ENCODE measurements at regions not wholly inside any gene's neighbourhood (a gene's known extent, or its start where the extent isn't known, plus 50 kb on each side); places are given as distances from the start of the nearest gene placed in this dataset.
"Not testable (repeated sequence)": the region's sequence is repeated elsewhere in the genome, so short reads cannot be mapped to it uniquely, and the experiment has no call there.

DNA sequence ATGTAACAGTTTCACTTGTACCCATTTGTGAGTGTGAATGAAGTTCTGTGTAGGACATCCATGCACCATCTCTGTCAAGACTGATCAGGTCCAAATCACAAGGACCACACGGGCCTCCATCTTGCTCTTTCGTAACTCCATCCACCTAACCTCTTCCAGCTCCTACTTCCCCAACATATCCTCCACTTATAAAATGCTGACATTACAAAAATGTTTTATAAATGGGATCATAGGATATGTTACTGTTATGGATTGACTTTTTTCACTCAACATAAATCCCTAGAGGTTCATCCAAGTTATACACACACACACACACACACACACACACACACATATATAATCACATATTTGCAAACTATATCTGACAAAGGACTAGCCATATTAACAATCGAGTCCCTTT, 476.8 kb downstream of the ZNF516 start:
- TF ChIP-seq, protein P1, sequence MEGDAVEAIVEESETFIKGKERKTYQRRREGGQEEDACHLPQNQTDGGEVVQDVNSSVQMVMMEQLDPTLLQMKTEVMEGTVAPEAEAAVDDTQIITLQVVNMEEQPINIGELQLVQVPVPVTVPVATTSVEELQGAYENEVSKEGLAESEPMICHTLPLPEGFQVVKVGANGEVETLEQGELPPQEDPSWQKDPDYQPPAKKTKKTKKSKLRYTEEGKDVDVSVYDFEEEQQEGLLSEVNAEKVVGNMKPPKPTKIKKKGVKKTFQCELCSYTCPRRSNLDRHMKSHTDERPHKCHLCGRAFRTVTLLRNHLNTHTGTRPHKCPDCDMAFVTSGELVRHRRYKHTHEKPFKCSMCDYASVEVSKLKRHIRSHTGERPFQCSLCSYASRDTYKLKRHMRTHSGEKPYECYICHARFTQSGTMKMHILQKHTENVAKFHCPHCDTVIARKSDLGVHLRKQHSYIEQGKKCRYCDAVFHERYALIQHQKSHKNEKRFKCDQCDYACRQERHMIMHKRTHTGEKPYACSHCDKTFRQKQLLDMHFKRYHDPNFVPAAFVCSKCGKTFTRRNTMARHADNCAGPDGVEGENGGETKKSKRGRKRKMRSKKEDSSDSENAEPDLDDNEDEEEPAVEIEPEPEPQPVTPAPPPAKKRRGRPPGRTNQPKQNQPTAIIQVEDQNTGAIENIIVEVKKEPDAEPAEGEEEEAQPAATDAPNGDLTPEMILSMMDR (IDR thresholded peaks at IDR 0.05; ENCODE audit: unreplicated experiment), result no peak
- Mint-ChIP-seq H3K27me3 (ENCODE audit: unreplicated experiment) (peaks cover 1% of the 10 kb centered on the region), H3K4me3 (ENCODE audit: unreplicated experiment) (no peak overlapping the region), H3K27ac (ENCODE audit: unreplicated experiment) (no peak overlapping the region), H3K9me3 (ENCODE audit: unreplicated experiment) (no peaks in the 10 kb centered on the region), H3K4me1 (ENCODE audit: unreplicated experiment) (no peaks in the 10 kb centered on the region), H3K36me3 (ENCODE audit: low read depth, unreplicated experiment) (no peaks in the 10 kb centered on the region)
- no peak for DNase-seq (ENCODE audit: low spot score)

DNA sequence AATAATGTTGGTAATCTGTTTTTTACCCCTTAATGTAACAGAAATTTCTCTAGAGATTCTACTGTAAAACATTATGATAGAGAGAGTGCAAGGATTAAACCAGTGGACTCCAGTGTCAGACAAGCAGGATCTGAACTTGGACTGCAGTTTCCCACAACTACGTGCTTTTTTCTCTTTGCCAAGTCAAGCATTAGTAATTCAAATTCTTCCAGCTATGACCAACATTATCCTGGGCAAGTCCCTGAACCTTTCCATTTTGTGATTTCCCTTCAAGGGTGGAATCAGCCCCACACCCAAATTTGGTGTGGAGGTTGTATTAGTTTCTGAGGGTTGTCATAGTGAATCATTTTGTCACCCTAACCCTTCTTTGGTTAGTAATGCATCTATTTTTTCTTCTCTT, 482.0 kb downstream of the ZNF516 start:
- Mint-ChIP-seq H3K4me3 (ENCODE audit: unreplicated experiment) (no peak overlapping the region), H3K9me3 (ENCODE audit: unreplicated experiment) (no peaks in the 10 kb centered on the region), H3K27ac (ENCODE audit: unreplicated experiment) (no peak overlapping the region), H3K27me3 (ENCODE audit: unreplicated experiment) (peaks cover 1% of the 10 kb centered on the region), H3K4me1 (ENCODE audit: unreplicated experiment) (peaks cover 3% of the 10 kb centered on the region), H3K36me3 (ENCODE audit: low read depth, unreplicated experiment) (no peaks in the 10 kb centered on the region)
- TF ChIP-seq, protein P1 (IDR thresholded peaks at IDR 0.05; ENCODE audit: unreplicated experiment), result no peak
- DNase-seq (ENCODE audit: low spot score), result no peak

DNA sequence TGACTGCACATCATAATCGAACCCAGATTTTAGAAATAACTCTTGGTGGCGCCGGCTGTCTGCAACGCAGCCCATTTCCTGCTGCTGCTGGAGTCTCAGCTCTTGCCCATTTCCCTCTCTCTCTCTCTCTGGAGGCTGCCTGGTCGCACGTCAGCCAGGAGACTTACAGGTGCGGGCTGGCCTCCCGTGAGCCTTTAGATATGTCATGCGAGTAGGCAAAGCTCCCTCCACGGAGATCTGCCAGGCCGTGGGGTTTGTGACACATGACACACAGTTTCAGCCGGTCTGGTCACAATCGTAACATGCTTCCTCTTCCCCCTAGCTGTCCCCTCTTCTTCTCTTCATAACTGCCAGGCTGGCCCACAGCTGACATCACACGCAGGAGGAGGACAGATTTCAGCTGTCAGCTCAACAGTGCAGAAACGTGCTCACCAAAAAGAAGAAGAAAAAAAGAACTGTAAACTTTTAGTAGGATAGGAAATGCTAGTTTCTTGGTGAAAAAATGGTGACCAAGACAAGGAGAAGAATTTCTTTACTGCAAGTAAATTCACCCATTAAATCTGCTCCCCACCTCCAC, 489.3 kb downstream of the ZNF516 start:
- Mint-ChIP-seq H3K36me3 (ENCODE audit: low read depth, unreplicated experiment) (no peaks in the 10 kb centered on the region), H3K9me3 (ENCODE audit: unreplicated experiment) (no peaks in the 10 kb centered on the region), H3K27me3 (ENCODE audit: unreplicated experiment) (peaks cover 1% of the 10 kb centered on the region), H3K4me3 (ENCODE audit: unreplicated experiment) (no peak overlapping the region), H3K4me1 (ENCODE audit: unreplicated experiment) (peaks cover 3% of the 10 kb centered on the region), H3K27ac (ENCODE audit: unreplicated experiment) (no peak overlapping the region)
- no peak for DNase-seq (ENCODE audit: low spot score)
- TF ChIP-seq, protein P1 (IDR thresholded peaks at IDR 0.05; ENCODE audit: unreplicated experiment), result no peak

DNA sequence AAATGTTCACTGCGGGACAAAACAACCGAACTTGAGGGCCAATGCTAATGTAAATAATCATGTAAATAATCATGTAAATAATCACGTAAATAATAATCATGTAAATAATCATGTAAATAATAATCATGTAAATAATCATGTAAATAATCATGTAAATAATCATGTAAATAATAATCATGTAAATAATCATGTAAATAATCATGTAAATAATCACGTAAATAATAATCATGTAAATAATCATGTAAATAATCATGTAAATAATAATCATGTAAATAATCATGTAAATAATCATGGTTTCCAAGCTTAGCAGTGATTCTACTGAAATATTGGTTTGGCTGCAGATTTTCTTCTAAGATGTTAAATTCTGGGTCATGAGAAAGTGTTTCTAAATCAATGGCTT, 507.1 kb downstream of the ZNF516 start:
- not testable (repeated sequence) for H3K9me3 Mint-ChIP-seq (ENCODE audit: unreplicated experiment); DNase-seq (ENCODE audit: low spot score); H3K36me3 Mint-ChIP-seq (ENCODE audit: low read depth, unreplicated experiment); H3K4me3 Mint-ChIP-seq (ENCODE audit: unreplicated experiment); H3K27ac Mint-ChIP-seq (ENCODE audit: unreplicated experiment); H3K27me3 Mint-ChIP-seq (ENCODE audit: unreplicated experiment); H3K4me1 Mint-ChIP-seq (ENCODE audit: unreplicated experiment)

DNA sequence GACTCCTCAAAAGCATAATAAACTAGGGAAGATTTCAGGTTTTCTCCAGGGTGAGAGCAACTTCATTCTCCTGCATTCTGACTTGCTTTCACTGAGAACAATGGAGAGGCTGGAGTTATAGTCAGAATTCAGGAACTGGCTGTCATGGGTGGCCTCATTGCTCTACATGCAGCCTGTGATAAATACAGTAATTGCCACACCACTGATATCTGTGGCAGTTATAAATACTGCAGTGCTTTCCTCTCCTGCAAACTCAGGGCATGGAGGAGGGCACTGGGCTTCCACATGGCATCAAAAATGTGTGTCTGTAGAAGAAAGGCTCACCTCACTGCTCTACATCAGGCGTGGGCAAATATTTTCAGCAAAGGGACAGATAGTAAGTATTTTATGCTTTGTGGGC, 510.2 kb downstream of the ZNF516 start:
- H3K36me3 Mint-ChIP-seq (ENCODE audit: low read depth, unreplicated experiment), result no peaks in the 10 kb centered on the region
- H3K27ac Mint-ChIP-seq (ENCODE audit: unreplicated experiment), result no peak overlapping the region
- no peak overlapping the region for H3K4me3 Mint-ChIP-seq (ENCODE audit: unreplicated experiment)
- no peak for DNase-seq (ENCODE audit: low spot score)
- TF ChIP-seq, protein P1 (IDR thresholded peaks at IDR 0.05; ENCODE audit: unreplicated experiment), result no peak
- peaks cover 2% of the 10 kb centered on the region for H3K27me3 Mint-ChIP-seq (ENCODE audit: unreplicated experiment)
- H3K9me3 Mint-ChIP-seq (ENCODE audit: unreplicated experiment), result peaks cover 8% of the 10 kb centered on the region
- no peaks in the 10 kb centered on the region for H3K4me1 Mint-ChIP-seq (ENCODE audit: unreplicated experiment)

Data from endothelial cell (in vitro differentiated cells).